ENCODE measurements at regions not wholly inside any gene's neighbourhood (a gene's known extent, or its start where the extent isn't known, plus 50 kb on each side); places are given as distances from the start of the nearest gene placed in this dataset.

DNA sequence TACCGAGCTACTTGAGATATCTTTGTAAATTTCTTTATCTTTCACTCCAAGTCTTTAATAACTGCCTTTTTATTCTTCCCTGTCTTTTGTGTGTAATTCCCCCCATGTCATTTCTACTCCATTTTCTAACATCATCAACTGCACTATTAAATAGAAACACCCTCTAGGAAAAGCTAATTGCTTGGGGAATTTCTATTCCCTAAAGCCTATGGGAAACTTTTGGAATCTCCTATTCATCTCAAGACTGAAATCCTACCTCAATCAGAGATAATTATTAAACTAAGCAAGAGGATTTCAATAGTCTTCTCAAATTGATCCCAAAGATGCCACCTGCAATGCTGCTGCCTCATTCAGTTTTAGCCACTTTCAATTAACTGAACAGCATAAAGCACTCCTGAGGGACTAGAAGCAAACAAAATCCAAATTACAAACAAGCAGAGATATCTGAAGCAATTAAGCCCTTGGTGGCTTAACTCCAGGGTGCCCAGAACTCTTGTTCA is 598.7 kb downstream of the IGSF11 start:
- in situ Hi-C loops (cut with MboI) = no loop called here
- DNase-seq (ENCODE audit: extremely low read depth in 1 of 4, low spot score in 3 of 4) = no peak
- 10% methylated on average over 1 of the region's 1 CpG for WGBS (ENCODE audit: insufficient coverage, low coverage, missing lambda C conversion rate)
- no TSS peak for BruUV-seq (replicated peaks)
- no peaks in the 10 kb centered on the region for H3K9me1 ChIP-seq (ENCODE audit: control insufficient read depth, insufficient read depth, low read length)
- no peaks in the 10 kb centered on the region for H3K9me3 ChIP-seq (replicated peaks; ENCODE audit: control insufficient read depth, insufficient read depth, low read depth, low read length)
- no peaks in the 10 kb centered on the region for H3K36me3 ChIP-seq (ENCODE audit: control insufficient read depth, insufficient read depth, low read length)
- intact Hi-C loops (cut with micrococcal nuclease) = no loop called here
- CTCF ChIA-PET (ENCODE audit: low intra/inter-chr PET ratio) = no interaction called here
- H4K20me1 ChIP-seq (replicated peaks; ENCODE audit: control insufficient read depth, insufficient read depth, low read length) = no peaks in the 10 kb centered on the region
- POLR2A ChIA-PET = no interaction called here
- no peak overlapping the region for H2AFZ ChIP-seq (ENCODE audit: low read depth, low read length)
- ATAC-seq = no peak
- H3K4me2 ChIP-seq (ENCODE audit: insufficient read depth, low read length) = no peak overlapping the region
- no peaks in the 10 kb centered on the region for H3K79me2 ChIP-seq (ENCODE audit: control insufficient read depth, insufficient read depth, low read length)
- H3K9ac ChIP-seq (ENCODE audit: insufficient read depth in 1 of 2, low read depth in 2 of 2, low read length in 2 of 2) = no peak overlapping the region
- no peak for FAIRE-seq
- no peaks in the 10 kb centered on the region for H3K27me3 ChIP-seq (ENCODE audit: control insufficient read depth in 2 of 2, insufficient read depth in 2 of 2, low read length in 2 of 2)
- H3K4me1 ChIP-seq (replicated peaks in 1 of 2; ENCODE audit: control insufficient read depth in 2 of 2, insufficient read depth in 2 of 2, low read length in 2 of 2) = no peaks in the 10 kb centered on the region; a peak in 2 of 5 replicates
- H3K27ac ChIP-seq (ENCODE audit: extremely low read depth, low read depth, low read length) = no peak overlapping the region
- H3K4me3 ChIP-seq = no peak overlapping the region
- TF ChIP-seq ZNF75A (CRISPR knock-in tag; IDR thresholded peaks at IDR 0.05) (no peak), ETV1 (tag; conservative IDR thresholded peaks at IDR 0.05; ENCODE audit: low read depth) (no peak), MEIS2 (IDR thresholded peaks at IDR 0.05; ENCODE audit: partially characterized antibody) (no peak), DDX20 (tag; IDR thresholded peaks at IDR 0.05; ENCODE audit: low read depth) (no peak), ZNF354B (CRISPR knock-in tag; IDR thresholded peaks at IDR 0.05) (no peak), BCL6 (CRISPR knock-in tag; IDR thresholded peaks at IDR 0.05) (no peak), ZBTB33 (CRISPR knock-in tag; IDR thresholded peaks at IDR 0.05) (no peak), PURB (CRISPR knock-in tag; IDR thresholded peaks at IDR 0.05; ENCODE audit: low read depth) (no peak)
- TF ChIP-seq, protein P1, sequence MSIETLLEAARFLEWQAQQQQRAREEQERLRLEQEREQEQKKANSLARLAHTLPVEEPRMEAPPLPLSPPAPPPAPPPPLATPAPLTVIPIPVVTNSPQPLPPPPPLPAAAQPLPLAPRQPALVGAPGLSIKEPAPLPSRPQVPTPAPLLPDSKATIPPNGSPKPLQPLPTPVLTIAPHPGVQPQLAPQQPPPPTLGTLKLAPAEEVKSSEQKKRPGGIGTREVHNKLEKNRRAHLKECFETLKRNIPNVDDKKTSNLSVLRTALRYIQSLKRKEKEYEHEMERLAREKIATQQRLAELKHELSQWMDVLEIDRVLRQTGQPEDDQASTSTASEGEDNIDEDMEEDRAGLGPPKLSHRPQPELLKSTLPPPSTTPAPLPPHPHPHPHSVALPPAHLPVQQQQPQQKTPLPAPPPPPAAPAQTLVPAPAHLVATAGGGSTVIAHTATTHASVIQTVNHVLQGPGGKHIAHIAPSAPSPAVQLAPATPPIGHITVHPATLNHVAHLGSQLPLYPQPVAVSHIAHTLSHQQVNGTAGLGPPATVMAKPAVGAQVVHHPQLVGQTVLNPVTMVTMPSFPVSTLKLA (conservative IDR thresholded peaks at IDR 0.05) = no peak
- TF ChIP-seq, protein P2, sequence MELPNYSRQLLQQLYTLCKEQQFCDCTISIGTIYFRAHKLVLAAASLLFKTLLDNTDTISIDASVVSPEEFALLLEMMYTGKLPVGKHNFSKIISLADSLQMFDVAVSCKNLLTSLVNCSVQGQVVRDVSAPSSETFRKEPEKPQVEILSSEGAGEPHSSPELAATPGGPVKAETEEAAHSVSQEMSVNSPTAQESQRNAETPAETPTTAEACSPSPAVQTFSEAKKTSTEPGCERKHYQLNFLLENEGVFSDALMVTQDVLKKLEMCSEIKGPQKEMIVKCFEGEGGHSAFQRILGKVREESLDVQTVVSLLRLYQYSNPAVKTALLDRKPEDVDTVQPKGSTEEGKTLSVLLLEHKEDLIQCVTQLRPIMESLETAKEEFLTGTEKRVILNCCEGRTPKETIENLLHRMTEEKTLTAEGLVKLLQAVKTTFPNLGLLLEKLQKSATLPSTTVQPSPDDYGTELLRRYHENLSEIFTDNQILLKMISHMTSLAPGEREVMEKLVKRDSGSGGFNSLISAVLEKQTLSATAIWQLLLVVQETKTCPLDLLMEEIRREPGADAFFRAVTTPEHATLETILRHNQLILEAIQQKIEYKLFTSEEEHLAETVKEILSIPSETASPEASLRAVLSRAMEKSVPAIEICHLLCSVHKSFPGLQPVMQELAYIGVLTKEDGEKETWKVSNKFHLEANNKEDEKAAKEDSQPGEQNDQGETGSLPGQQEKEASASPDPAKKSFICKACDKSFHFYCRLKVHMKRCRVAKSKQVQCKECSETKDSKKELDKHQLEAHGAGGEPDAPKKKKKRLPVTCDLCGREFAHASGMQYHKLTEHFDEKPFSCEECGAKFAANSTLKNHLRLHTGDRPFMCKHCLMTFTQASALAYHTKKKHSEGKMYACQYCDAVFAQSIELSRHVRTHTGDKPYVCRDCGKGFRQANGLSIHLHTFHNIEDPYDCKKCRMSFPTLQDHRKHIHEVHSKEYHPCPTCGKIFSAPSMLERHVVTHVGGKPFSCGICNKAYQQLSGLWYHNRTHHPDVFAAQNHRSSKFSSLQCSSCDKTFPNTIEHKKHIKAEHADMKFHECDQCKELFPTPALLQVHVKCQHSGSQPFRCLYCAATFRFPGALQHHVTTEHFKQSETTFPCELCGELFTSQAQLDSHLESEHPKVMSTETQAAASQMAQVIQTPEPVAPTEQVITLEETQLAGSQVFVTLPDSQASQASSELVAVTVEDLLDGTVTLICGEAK (IDR thresholded peaks at IDR 0.05) = no peak
- TF ChIP-seq, protein P2 (CRISPR knock-in tag; IDR thresholded peaks at IDR 0.05) = no peak

Measured in K562 (cell line).